ENCODE measurements at regions not wholly inside any gene's neighbourhood (a gene's known extent, or its start where the extent isn't known, plus 50 kb on each side); places are given as distances from the start of the nearest gene placed in this dataset.

DNA sequence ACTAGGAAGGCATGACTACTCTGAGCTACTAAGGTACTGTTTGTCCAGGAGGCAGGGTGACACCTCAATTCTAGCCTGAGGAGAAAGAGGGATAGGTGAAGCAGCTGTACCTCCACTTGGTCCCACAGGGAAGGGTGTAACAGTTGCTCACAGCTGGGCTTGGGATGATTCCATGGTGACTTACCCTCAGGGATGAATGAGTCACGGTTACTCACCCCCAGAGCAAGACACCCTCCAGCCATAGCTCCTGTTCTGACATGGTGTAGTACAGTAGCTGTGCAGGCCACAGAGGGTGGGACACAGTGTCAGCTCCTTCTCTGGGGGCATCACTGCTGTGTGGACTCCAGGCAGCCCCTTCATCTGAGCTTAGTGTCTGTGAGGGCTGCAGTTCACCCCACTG, 868.6 kb upstream of the SEMA6D start:
- DNase-seq (ENCODE audit: low read depth) = peak; percentile 4

DNA sequence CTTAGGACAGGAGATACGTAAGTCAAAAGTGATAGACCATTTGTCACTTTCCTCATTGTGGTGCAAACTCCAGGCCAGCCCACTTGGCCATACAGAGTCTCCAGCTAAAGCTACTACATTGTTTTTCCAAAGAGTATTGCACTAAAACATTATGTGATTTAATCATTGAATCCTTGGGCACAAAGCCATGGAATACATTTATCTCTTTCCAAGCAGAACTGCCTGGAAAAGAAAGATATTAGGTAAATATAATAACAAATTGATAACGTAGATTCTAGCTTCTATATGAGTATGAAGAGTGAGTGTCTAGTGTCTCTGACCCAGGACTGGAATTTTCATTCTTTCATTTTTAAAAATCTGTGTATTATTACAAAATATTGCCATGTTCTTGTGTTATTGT, 863.7 kb upstream of the SEMA6D start:
- DNase-seq (ENCODE audit: low read depth) = no peak

DNA sequence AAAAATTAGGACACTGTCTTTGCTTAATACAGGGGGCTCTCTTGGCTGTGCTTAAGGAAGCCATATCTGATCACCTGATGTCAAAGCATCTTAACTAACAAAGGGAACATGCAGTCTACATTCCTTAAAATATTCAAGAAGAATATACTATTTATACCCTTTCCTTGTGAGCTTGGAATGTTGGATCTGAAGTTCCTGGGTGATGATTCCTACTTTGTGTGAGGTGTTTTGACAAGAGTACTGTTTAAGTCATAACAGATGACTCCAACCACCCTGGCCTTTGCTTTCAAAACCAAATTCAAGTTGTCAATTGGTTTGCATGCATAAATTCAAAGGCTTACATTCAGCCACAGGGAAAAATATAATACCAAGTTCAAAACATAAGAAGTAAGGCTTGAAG, 862.7 kb upstream of the SEMA6D start:
- no peak for DNase-seq (ENCODE audit: low read depth)

DNA sequence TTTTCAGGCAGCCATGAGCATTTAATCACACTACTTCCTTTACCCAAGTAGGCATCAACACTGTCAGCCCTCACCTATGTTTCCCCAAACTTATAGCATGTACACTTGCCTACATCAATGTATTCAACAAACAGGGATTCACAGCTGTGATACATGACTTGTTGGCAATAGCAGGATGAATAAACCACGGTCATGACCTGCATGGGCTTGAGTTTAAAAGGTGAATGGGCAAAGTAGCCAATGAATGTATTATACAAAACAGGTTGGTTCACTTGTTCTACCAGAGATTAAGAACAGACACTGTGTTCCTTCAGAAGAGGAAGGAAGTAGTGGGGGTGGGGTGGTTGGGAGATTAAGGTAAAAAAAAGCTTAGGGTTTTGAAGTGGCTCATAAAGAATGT, 861.9 kb upstream of the SEMA6D start:
- DNase-seq (ENCODE audit: low read depth) = no peak

DNA sequence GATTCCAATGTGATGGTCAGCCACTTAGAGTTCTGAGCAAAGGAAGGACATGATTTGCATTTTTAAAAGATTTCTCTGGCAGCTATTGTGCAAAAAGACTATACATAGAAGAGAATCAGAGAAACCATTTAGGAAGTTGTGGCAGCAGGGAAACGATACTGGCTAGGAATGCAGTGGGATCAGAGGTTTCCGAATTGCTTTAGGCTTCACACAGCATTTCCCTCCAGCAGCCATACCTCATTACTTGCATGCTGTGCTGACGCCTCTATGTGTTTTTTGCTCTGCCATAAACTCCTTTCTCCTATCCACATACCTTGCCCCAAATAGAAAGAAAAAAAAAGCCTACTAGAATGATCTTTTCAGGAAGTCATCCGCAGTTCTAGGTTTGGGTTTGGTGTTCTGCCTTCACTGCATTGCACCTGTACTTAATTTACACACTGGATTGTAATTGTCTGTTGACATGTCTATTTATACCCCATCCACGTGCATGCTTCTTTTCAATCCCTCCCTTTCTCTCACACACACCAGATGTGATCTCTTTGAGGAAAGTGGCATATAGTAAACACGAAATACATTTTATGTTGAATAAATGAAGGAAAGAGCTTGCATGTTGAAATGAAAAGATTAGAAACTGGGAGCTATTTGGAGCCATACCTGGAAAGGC, 860.3 kb upstream of the SEMA6D start:
- DNase-seq (ENCODE audit: low read depth) = no peak

DNA sequence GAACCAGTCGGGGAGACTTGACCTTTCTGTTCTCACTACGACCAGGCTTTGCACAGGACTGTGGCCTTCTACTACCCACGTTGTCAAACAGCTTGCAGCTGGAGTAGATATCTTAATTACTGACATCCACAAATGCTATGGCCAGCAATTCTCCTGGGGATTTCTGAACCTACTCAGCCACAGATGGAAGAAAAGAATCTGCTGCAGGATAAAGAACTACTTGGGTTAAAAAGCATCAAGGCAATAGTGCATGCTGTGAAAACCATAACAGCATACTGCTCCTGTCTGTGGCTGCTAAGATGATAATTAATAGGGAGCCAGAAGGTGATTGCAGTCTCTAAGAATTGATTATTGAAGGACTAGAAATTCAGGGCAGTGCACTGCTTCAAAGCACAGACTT, 859.2 kb upstream of the SEMA6D start:
- DNase-seq (ENCODE audit: low read depth) = no peak

DNA sequence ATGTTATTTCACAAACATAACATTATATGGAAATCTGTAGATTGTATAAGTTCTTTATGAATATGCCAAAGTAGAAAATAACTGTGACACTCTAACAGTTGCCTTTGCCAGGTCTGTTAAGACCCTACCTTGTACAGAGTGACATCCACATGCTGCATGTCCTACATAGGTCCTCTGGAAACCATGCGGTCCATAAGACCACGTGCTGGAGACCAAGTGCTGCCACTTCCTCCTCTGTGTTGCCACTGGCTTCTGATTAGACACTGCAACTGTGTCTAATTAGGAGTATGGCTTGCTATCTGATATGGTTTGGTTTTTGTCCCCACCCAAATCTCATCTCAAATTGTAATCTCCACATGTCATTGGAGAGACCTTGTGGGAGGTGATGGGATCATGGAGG, 855.5 kb upstream of the SEMA6D start:
- no peak for DNase-seq (ENCODE audit: low read depth)

DNA sequence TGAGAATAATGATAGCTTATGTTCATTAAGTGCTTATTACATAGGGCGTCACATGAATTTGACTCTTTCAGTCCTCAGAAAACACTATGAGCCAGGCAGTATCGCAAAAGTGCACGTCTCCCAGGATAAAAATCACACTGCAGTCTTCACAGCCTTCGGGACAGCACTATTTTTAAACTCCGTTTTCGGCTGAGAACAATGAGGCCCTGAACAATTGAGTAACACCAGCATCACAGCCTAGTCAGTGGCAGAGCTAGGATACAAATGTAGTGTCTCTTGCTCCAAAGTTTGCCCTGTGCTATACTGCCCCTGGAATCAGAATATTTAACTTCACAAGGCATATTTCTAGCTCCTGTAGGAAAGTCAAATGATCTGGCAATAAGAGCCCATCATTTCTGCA, 852.1 kb upstream of the SEMA6D start:
- no peak for DNase-seq (ENCODE audit: low read depth)

DNA sequence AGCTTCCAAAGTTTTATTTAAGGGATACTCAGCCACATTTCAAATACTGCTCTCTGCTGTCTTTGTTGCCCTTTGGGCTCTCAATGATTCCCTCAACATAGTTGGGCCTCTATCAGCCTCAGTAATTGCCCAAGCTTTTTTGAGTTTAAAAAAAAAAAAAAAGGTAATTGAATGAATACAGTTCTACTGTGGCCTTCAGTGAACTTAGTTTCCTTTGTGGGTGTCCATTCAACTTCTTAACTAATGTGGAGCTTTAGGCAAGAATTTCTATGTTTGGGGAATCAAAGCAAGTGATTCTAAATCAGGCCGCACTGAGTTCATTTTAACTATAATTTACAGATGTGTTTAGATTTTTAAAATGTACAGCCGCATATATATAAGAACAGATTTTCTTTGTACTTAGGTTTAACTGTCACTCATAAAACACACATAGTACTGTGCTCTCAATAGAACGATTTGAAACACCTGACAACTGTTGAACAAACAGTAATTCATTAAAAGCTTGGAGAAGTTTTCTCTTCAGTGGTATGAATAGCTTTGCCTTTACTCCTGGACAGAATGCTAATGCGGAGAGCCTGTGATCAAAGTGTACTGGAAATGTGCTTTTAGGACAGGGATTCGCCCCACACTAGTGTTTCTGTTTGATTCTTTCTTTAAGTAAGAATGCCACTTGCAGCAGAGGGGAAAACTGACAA, 844.9 kb upstream of the SEMA6D start:
- no peak for DNase-seq (ENCODE audit: low read depth)

DNA sequence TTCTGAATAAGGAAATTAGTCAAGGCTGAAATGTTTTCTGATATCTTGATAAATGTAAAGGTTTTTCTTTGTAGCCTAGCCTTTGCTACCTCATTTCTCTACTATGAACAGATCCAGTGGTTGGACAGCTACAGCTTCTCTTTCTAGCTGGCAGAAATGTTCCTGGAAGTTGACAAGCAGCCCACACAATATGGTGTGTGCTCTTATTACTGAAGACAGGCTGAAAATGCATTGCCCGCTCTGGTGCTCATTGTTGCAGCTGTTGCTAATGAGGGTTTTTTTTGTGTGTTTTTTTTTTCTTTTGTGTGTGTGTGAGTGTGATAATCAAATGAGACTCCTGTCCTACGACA, 844.3 kb upstream of the SEMA6D start:
- no peak for DNase-seq (ENCODE audit: low read depth)

DNA sequence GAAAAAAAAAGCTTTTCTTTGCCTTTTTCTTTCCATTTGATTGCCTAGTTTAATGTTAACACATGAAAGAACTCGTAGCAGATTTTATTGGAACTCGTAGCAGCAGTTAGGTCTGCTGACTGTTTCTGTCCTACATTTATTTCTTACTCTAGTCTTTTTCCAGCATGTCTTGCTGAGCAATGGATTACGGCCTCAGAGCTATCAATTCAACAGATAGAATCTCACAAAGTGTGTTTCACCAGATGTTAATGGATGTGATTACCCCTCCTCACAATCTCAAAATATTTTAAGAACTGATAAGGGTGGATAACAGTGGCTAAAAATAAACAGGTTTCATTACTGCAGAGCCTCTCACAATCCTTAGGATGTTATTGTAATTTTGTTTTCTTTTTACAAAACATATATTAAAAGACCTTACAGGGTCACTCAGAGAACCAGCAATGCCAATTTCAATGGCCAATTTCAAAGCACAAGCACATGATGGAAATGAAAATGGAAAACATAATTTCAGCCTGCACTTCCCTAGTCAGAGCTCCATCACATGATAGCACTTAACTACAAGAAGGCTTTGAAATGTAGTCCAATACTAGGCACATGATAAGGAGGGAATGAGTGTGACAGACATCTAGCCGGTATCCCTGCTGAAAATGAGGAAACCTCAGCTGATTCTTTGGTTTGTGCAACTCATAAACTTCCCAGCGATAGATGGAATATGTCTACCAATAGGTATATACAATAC, 838.1 kb upstream of the SEMA6D start:
- DNase-seq (ENCODE audit: low read depth) = no peak

DNA sequence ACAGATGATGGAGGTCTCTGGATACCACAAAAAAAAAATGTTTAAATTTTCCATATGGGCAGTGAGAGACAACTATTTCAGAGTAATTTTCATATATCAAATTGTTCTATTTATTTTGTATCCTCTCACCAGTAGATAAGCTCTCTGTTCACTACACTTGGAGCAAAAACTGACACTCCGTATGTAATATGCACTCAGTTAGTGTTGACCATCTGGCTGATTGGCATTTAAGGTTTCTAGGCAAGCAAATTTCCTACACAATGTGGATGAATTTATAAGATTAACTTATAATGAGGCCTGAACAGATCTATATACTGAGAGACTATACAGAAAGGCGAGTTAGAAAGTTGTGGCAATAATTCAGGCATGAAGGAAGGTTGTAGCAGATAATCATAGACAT, 836.5 kb upstream of the SEMA6D start:
- no peak for DNase-seq (ENCODE audit: low read depth)

DNA sequence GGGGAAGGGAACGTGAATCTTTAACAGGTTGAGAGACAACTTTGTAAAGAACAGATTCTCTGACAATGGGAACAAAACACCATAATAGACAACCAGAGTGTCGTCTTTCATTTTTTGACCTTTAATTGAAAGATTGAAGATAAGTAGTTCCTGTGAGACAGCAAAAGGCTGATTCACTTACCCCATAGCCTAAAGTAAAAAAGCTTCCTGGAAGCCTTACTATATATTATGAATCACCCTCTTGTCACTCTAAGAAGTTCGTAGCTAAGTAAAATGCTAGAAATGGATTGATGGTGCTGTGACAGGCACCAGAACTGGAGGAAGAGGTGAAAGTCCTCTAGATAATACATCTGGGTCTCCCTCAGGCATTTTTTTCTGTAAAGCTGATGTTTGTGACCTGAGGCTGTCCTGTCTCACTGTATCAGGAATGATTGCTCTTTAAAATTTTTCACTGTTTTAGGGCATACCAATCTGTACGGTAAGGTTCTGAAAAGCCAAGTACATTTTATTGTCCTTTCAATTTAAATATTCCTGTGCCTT, 824.6 kb upstream of the SEMA6D start:
- peak; percentile 15 for DNase-seq (ENCODE audit: low read depth)

DNA sequence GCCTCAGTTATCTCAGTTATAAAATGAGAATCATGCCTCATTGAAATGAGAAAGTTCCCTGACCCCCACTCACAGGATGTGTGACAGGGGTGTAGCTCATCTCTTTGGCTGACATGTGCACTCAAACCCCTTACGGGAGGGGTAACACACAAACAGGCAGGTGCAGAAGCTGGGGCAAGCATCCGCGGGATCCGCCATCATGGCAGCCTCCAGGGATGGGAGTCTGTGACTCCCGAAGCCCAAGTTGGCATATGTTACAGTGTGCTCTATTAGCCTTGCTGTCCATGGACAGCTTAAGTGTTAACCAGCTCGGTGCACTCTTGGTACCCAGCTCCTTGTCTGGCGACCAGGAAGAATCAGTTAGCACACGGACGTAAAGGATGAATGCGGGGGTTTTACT, 822.7 kb upstream of the SEMA6D start:
- no peak for DNase-seq (ENCODE audit: low read depth)

DNA sequence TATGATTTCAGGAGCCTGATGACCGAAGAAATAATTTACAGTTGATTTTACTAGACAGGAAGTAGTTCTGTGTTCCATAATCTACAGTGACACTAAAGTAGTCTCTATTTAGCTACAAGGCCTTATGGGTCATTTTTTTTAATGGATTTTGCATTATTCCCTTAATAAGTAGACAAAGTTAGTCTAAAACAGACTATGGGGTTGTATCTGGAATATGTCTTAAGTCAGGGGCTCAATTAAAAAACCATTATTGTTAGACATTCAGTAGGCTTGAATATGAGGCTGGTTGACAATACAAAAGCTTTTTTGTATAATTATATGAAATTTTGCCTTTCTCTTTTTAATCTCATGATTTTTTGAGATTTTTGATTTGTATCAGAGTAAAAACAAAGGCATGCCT, 820.0 kb upstream of the SEMA6D start:
- DNase-seq (ENCODE audit: low read depth) = no peak

DNA sequence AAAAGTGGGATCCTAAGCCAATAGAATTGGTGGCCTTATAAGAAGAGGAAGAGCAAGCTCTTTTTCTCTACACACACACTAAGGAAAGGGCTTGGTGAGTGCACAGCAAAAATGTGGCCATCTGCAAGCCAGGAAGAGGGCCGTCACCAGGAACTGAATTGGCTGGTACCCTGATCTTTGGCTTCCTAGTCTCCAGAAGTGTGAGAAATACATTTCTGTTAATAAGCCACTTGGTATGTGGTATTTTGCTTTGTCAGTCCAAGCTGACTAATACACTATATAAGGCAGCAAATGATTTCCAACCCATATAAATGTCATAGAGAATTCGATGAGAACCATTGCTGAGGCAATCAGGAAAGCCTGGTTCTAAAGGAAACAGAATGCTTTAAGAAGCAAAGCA, 816.3 kb upstream of the SEMA6D start:
- DNase-seq (ENCODE audit: low read depth) = no peak

DNA sequence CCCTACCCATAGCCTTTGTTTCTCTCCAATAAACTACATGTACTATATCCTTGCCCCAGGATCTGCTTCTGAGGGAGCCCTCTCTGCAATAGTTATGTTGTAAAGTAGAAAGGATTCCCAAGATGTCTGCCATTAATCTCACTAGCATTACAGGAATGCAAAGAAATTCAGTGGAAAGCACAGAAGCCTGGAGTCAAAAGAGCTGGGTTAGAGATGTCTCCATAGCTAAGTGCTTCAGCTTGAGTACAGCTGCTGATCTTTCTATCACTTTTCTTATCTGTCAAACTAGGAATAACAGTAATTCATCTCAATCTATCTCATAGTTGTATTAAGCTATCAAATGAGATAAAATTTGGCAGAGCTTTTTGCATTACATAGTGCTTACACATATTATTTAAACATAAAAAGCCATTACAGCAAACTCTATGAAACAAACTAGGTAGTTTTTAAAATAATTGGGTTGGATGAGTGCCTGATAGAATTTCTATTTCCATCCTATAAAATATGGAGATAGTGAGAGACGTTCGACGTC, 799.5 kb upstream of the SEMA6D start:
- DNase-seq (ENCODE audit: low read depth) = no peak

DNA sequence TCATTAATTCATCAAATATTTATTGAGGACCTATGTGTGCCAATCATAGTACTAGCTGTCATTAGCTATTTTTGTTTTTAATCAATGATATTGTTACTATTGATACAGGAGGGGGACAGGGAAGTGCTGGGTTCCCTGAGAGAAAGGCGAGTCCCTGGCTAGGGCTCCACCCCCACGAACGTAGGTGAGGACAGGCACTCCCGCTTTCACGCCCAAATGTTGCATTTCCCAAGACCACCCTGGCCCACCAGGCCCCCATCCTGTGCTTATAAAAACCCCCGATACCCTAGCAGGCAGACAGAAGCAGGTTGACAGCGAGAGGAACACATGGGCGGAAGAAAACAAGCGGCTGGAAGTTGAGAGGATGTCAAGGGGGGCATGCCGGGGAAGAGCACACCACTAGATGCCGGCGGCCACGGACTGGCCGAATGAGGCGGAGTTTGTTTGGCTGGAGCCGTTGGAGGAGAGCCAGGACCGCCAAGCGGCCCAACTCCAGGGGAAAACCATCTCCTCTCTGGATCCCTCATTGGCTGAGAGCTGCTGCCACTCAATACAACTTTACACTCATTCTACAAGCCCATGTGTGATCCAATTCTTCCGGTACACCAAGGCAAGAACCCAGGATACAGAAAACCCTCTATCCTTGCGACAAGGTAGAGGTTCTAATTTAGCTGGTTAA, 798.7 kb upstream of the SEMA6D start:
- no peak for DNase-seq (ENCODE audit: low read depth)

DNA sequence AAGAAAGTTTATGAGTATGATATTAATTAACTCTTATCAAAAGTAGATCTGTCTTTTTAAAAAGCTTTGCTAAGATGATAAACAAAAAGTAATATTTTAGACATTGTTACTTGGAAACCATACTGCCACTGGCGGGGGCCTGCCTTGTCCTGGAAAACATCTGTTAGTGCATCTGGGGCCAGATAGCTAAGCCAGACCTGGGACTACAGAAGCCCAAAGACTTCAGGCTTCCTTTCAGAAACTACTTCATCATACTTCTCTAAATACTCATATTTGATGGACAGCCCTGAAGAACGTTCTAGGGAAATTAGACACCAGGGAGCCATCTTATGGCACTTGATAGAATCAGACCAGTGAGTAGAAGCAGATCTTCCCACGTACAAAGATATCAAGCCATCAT, 795.4 kb upstream of the SEMA6D start:
- DNase-seq (ENCODE audit: low read depth) = no peak

DNA sequence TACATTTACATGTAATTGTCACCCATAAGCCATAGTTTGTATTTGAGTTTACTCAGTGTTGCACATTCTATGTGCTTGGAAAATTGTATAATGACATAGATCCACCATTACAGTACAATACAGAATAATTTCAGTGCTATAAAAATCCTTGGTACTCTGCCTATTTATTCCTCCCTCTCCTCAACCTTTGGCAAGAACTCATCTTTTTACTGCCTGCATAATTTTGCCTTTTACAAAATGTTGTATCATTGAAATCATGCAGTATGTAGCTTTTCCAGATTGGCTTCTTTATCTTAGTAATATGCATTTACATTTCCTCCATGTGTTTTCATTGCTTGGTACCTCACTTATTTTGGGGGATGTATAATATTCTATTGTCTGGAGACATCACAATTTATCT, 786.9 kb upstream of the SEMA6D start:
- DNase-seq (ENCODE audit: low read depth) = no peak

DNA sequence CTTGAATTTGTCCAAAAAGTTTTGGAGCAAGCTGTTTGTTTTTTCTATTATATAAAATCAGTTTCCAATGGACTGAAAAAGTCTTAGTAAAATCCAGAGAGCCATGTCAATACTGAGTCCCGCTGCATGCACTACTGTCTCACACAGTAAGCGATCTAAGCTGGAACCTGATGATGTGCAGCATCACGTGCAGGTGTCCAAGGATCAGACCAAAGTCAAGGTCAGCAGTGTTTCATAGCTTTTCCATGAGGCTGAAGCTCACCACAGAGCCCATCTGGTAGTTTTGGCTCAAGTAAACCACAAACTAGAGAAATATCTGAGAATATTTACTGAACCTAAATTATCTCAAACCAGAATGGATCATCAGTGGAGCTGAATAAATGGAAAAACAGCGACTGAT, 784.0 kb upstream of the SEMA6D start:
- no peak for DNase-seq (ENCODE audit: low read depth)

DNA sequence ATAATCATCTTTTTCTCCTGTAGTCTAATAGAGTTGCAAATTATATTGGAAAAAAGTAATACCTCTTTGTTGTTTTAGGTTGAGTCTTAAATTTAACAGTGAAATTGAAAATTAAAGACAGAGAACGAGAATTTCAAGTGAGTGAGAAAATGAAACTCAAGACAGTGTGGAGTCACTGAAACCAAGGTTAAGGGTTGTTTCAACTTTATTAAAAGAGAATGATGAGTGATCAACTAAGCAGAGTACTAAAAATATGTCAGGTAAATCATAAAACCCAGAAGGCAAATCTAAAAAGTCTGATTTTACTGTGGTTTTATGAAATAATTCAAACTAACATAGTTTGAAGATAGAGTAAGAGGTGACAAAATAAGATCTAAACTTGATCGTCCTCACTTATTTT, 782.5 kb upstream of the SEMA6D start:
- no peak for DNase-seq (ENCODE audit: low read depth)

Data from RPMI7951 (cell line).